ENCODE measurements at regions not wholly inside any gene's neighbourhood (a gene's known extent, or its start where the extent isn't known, plus 50 kb on each side); places are given as distances from the start of the nearest gene placed in this dataset.

- TF ChIP-seq CTCF (IDR thresholded peaks at IDR 0.05) (no peak), POLR2A (IDR thresholded peaks at IDR 0.05) (no peak), POLR2AphosphoS5 (IDR thresholded peaks at IDR 0.05) (no peak), EP300 (IDR thresholded peaks at IDR 0.05) (no peak)
Observed at GRCh38 chr2:56918790-56919189, 735.0 kb downstream of the CCDC85A start.
